ENCODE measurements at regions not wholly inside any gene's neighbourhood (a gene's known extent, or its start where the extent isn't known, plus 50 kb on each side); places are given as distances from the start of the nearest gene placed in this dataset.

DNA sequence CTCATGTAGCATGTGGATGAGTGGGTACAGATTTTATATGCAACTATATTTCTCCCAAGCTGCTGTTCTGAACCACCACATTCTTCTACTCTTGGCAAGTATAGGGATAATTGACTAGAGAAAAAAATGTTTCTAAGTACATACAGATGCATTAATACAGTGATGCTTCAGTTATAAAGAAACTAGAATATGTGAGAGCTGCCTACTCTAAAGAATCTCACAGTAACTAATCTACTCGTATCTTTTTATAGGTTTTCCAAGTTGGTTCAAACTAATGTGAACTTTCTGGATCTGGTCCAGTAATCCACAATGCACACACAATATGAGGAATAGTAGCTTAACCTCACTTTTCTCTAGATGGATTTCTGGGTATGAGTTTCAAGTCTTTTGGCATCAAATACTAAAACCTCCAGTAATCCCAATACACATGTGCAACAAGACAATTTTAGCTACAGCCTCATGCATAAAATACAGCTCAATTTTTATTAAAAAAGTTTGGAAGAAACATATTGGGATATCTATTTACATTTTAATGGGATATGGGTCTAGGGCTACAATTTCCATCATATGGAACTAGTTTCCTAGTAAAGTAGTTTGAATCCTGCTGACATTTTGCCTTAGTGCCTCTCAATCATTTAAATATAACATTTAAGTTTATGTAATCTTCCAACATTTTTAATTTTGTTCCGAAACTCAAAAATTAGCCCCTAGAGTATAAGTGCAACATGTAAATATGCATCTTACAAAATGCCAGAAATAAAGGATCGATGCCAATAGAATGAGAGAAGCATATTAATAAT lies 2209.7 kb downstream of the LRRC4C start:
- Histone ChIP-seq H3K27me3 (replicated peaks; ENCODE audit: insufficient read depth) (no peaks in the 10 kb centered on the region), H3K9ac (no peak overlapping the region), H3K4me2 (ENCODE audit: unreplicated experiment) (no peak overlapping the region), H3K4me1 (ENCODE audit: insufficient read depth) (no peaks in the 10 kb centered on the region), H3K4me3 (no peak overlapping the region), H3K27ac (no peak overlapping the region), H3K9me2 (ENCODE audit: insufficient read depth) (no peaks in the 10 kb centered on the region), H4K20me1 (ENCODE audit: insufficient read depth) (no peaks in the 10 kb centered on the region), H3K36me3 (ENCODE audit: low read depth) (no peaks in the 10 kb centered on the region), H3K9me3 (ENCODE audit: low read depth) (peaks cover 5% of the 10 kb centered on the region), H3K79me2 (ENCODE audit: insufficient read depth) (no peaks in the 10 kb centered on the region), H2AFZ (no peak overlapping the region), H3F3A (ENCODE audit: insufficient read depth) (no peaks in the 10 kb centered on the region)
- TF ChIP-seq EZH2 (IDR thresholded peaks at IDR 0.05; ENCODE audit: insufficient read depth, poor library complexity, severe bottlenecking) (no peak), EZH2phosphoT487 (IDR thresholded peaks at IDR 0.05; ENCODE audit: insufficient read depth, low read depth) (no peak)
- WGBS, 2 experiments (ENCODE audit: low coverage in 1 of 2, low lambda C conversion rate in 2 of 2, missing lambda C conversion rate in 2 of 2): 1% methylated on average over 3 of the region's 3 CpGs
- in situ Hi-C loops (cut with MboI): no loop called here
- DNase-seq: no peak

DNA sequence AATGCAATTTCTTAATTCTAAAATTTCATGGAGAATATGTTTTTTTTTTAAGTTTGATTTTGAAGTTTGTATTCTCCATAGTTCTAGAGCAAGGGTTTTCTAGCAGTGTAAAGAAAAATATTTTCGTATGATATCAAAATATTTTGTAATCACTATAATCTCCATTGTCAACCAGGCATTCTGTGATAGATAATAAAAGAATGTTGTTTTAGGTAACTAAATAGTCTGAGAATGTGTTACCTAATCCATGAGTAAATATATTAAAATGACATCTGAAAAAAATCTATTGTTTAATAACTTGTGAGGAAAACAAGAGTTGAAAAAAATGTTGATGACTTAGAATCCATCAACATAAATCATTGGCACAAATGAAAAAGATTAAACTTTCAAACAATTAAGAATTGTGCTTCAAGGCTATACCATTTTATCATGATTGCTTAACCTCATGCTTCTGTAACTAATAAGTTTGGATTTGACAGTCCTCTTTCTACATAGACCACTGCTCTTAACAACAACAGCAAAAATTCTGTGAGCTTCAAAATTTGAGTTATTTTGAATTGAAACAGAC lies 2211.8 kb downstream of the LRRC4C start:
- Histone ChIP-seq H4K20me1 (ENCODE audit: insufficient read depth) (no peaks in the 10 kb centered on the region), H3F3A (ENCODE audit: insufficient read depth) (no peaks in the 10 kb centered on the region), H3K9me3 (ENCODE audit: low read depth) (peaks cover 5% of the 10 kb centered on the region), H3K9me2 (ENCODE audit: insufficient read depth) (no peaks in the 10 kb centered on the region), H3K36me3 (ENCODE audit: low read depth) (no peaks in the 10 kb centered on the region), H3K4me1 (ENCODE audit: insufficient read depth) (no peaks in the 10 kb centered on the region), H2AFZ (no peak overlapping the region), H3K27ac (no peak overlapping the region), H3K27me3 (replicated peaks; ENCODE audit: insufficient read depth) (no peaks in the 10 kb centered on the region), H3K4me3 (no peak overlapping the region), H3K4me2 (ENCODE audit: unreplicated experiment) (no peak overlapping the region), H3K79me2 (ENCODE audit: insufficient read depth) (no peaks in the 10 kb centered on the region), H3K9ac (no peak overlapping the region)
- TF ChIP-seq EZH2phosphoT487 (IDR thresholded peaks at IDR 0.05; ENCODE audit: insufficient read depth, low read depth): no peak
- TF ChIP-seq EZH2 (IDR thresholded peaks at IDR 0.05; ENCODE audit: insufficient read depth, poor library complexity, severe bottlenecking): no peak
- in situ Hi-C loops (cut with MboI): no loop called here
- WGBS, 2 experiments (ENCODE audit: low coverage in 1 of 2, low lambda C conversion rate in 2 of 2, missing lambda C conversion rate in 2 of 2): 22 to 43% methylated on average over 1 of the region's 1 CpG
- no peak for DNase-seq

DNA sequence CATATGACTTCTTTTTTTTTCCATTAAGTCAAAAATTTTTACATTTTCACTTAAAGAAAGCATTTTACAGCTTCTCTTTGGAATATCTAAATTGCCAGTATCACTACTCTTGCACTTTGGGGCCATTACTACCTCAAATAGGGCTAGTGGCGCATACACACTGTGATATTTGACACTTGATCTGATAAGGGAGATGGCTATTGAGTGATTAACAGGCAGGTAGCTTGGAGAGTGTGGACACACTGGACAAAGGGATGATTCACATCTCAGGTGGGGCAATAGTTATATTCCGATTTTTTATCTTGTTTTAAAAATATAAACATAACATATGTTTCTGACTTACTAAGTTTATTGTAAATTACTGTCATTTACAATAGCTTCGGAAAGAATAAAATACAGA lies 2219.9 kb downstream of the LRRC4C start:
- no peaks in the 10 kb centered on the region for H4K20me1 ChIP-seq (ENCODE audit: insufficient read depth)
- H3K36me3 ChIP-seq (ENCODE audit: low read depth): no peaks in the 10 kb centered on the region
- H3K4me3 ChIP-seq: no peak overlapping the region
- no peak overlapping the region for H3K27ac ChIP-seq
- in situ Hi-C loops (cut with MboI): no loop called here
- 33 to 55% methylated on average over 2 to 3 of the region's 3 CpGs for WGBS, 2 experiments (ENCODE audit: low coverage in 1 of 2, low lambda C conversion rate in 2 of 2, missing lambda C conversion rate in 2 of 2)
- H3K4me2 ChIP-seq (ENCODE audit: unreplicated experiment): no peak overlapping the region
- no peak overlapping the region for H3K9ac ChIP-seq
- no peaks in the 10 kb centered on the region for H3K9me3 ChIP-seq (ENCODE audit: low read depth)
- H3K79me2 ChIP-seq (ENCODE audit: insufficient read depth): no peaks in the 10 kb centered on the region
- H3K27me3 ChIP-seq (replicated peaks; ENCODE audit: insufficient read depth): no peaks in the 10 kb centered on the region
- DNase-seq: no peak
- TF ChIP-seq EZH2phosphoT487 (IDR thresholded peaks at IDR 0.05; ENCODE audit: insufficient read depth, low read depth): no peak
- TF ChIP-seq EZH2 (IDR thresholded peaks at IDR 0.05; ENCODE audit: insufficient read depth, poor library complexity, severe bottlenecking): no peak
- no peak overlapping the region for H2AFZ ChIP-seq
- no peaks in the 10 kb centered on the region for H3K9me2 ChIP-seq (ENCODE audit: insufficient read depth)
- no peaks in the 10 kb centered on the region for H3K4me1 ChIP-seq (ENCODE audit: insufficient read depth)
- H3F3A ChIP-seq (ENCODE audit: insufficient read depth): no peaks in the 10 kb centered on the region

DNA sequence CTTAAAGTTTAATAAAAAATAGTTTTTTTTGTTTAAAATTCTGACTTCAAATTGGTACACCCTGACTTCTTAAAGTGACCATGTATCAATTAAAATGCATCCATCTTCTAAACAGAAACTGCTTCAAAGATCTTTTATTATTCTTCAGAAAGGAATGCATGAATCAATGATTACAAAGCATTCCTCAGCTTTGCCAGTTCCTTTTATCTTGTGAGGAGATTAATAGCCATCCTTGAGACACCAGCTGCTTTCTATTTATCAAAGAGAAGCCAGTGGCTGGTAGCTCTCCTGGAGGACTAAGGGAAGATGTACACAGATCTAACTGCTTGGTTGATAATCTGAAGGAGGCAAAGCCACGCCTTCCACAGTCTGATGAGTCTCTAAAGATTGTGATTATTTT lies 2222.5 kb downstream of the LRRC4C start:
- Histone ChIP-seq H3K27me3 (replicated peaks; ENCODE audit: insufficient read depth) (no peaks in the 10 kb centered on the region), H3K4me2 (ENCODE audit: unreplicated experiment) (no peak overlapping the region), H3K9me3 (ENCODE audit: low read depth) (no peaks in the 10 kb centered on the region), H3K4me3 (no peak overlapping the region), H3K36me3 (ENCODE audit: low read depth) (no peaks in the 10 kb centered on the region), H3K79me2 (ENCODE audit: insufficient read depth) (no peaks in the 10 kb centered on the region), H3K9ac (no peak overlapping the region), H3K27ac (no peak overlapping the region), H4K20me1 (ENCODE audit: insufficient read depth) (no peaks in the 10 kb centered on the region), H3K4me1 (ENCODE audit: insufficient read depth) (no peaks in the 10 kb centered on the region), H3K9me2 (ENCODE audit: insufficient read depth) (no peaks in the 10 kb centered on the region), H2AFZ (no peak overlapping the region), H3F3A (ENCODE audit: insufficient read depth) (no peaks in the 10 kb centered on the region)
- in situ Hi-C loops (cut with MboI): no loop called here
- 3 to 5% methylated on average over 1 of the region's 1 CpG for WGBS, 2 experiments (ENCODE audit: low coverage in 1 of 2, low lambda C conversion rate in 2 of 2, missing lambda C conversion rate in 2 of 2)
- DNase-seq: no peak
- TF ChIP-seq EZH2phosphoT487 (IDR thresholded peaks at IDR 0.05; ENCODE audit: insufficient read depth, low read depth): no peak

Data from GM23248 (cell line).